Natural killer cell (primary cell): ENCODE measurements at regions not wholly inside any gene's neighbourhood (a gene's known extent, or its start where the extent isn't known, plus 50 kb on each side); places are given as distances from the start of the nearest gene placed in this dataset.

Experiments used
- ATAC-seq, 3 donors: fragments of 150-1000 bp in 2 of 3; fragments of 200-7000 bp in 1 of 3; cut with Tn5 transposase; 1 replicate in 1 of 3; 2 replicates in 2 of 3; pipeline ENCODE4 v1.10.0; 2021; ENCODE audit warnings: mild to moderate bottlenecking in 2 of 3, moderate library complexity in 2 of 3
- DNase-seq, 2 donors: peaks; one replicate each; pipeline versions ENCODE4 v3.0.0 to v3.0.0-alpha.2; 2013 to 2021; ENCODE audit warnings: mixed read lengths in 1 of 2
- H3K27ac ChIP-seq: one replicate; pipeline ENCODE4 v1.5.1; 2013; ENCODE audit warnings: mild to moderate bottlenecking, low read length
- H3K27me3 ChIP-seq: one replicate; pipeline ENCODE4 v1.6.1; 2013; ENCODE audit warnings: low read length; ENCODE audit not compliant: control insufficient read depth, insufficient read depth
- H3K36me3 ChIP-seq: one replicate; pipeline ENCODE4 v1.6.1; 2013; ENCODE audit warnings: low read length; ENCODE audit not compliant: control insufficient read depth, insufficient read depth
- H3K4me1 ChIP-seq: one replicate; pipeline ENCODE4 v1.6.1; 2013; ENCODE audit warnings: low read length; ENCODE audit not compliant: control insufficient read depth, insufficient read depth
- H3K4me3 ChIP-seq: one replicate; pipeline ENCODE4 v1.5.1; 2013; ENCODE audit warnings: low read length
- H3K9me3 ChIP-seq: one replicate; pipeline ENCODE4 v1.6.1; 2013; ENCODE audit warnings: low read length; ENCODE audit not compliant: control insufficient read depth, insufficient read depth
- H3K27ac Mint-ChIP-seq, 2 donors: one replicate each; pipeline ENCODE4 v1.8.0; 2022; ENCODE audit warnings: mild to moderate bottlenecking in 2 of 2, mixed read lengths in 2 of 2, moderate library complexity in 1 of 2
- H3K27me3 Mint-ChIP-seq, 2 donors: one replicate each; pipeline ENCODE4 v1.8.0; 2022; ENCODE audit warnings: low read depth in 2 of 2, mixed read lengths in 2 of 2
- H3K36me3 Mint-ChIP-seq: one replicate; pipeline ENCODE4 v1.8.0; 2022; ENCODE audit warnings: mixed read lengths
- H3K4me1 Mint-ChIP-seq, 2 donors: one replicate each; pipeline ENCODE4 v1.8.0; 2022; ENCODE audit warnings: mixed read lengths in 2 of 2
- H3K4me3 Mint-ChIP-seq: one replicate; pipeline ENCODE4 v1.8.0; 2022; ENCODE audit warnings: mild to moderate bottlenecking, moderate library complexity, mixed read lengths
- H3K9me3 Mint-ChIP-seq, 2 donors: one replicate each; pipeline ENCODE4 v1.8.0; 2022; ENCODE audit warnings: mixed read lengths in 2 of 2
- CTCF ChIP-seq: fragments of 200-600 bp; IDR thresholded peaks from one replicate; pipeline ENCODE4 v1.8.0; 2022; ENCODE audit warnings: antibody characterized with exemption
- WGBS: methylation state at CpG from one replicate; pipeline ENCODE4 v1.1.7; 2013; ENCODE audit warnings: missing lambda C conversion rate; ENCODE audit not compliant: insufficient coverage; 5-methylcytosine and 5-hydroxymethylcytosine counted together
- intact Hi-C: fragments of 100-400 bp; cut with micrococcal nuclease; formaldehyde crosslinking; loops from one replicate; pipeline ENCODE4 v1.14.2; 2022

GRCh38 chr1:201673915-201674314, 135.0 kb downstream of the NAV1 start:
- H3K27ac ChIP-seq: no peak overlapping the region
- no peak overlapping the region for H3K27ac Mint-ChIP-seq
- 78% methylated on average over 5 of the region's 5 CpGs for WGBS
- H3K27me3 Mint-ChIP-seq: peaks cover 7 to 8% of the 10 kb centered on the region in 2 donors
- DNase-seq (no peak), ATAC-seq (no peak)
- H3K4me3 ChIP-seq: no peak overlapping the region
- H3K4me1 Mint-ChIP-seq: peaks cover 0 to 5% of the 10 kb centered on the region in 2 donors
- H3K27me3 ChIP-seq: no peaks in the 10 kb centered on the region
- no peaks in the 10 kb centered on the region for H3K4me1 ChIP-seq
- no peak overlapping the region for H3K4me3 Mint-ChIP-seq
- H3K36me3 Mint-ChIP-seq: no peaks in the 10 kb centered on the region
- intact Hi-C loops: no loop called here
- no peaks in the 10 kb centered on the region for H3K36me3 ChIP-seq
- no peaks in the 10 kb centered on the region for H3K9me3 ChIP-seq
- H3K9me3 Mint-ChIP-seq: no peaks in the 10 kb centered on the region
- no peak for TF ChIP-seq CTCF

- no peaks in the 10 kb centered on the region for H3K36me3 Mint-ChIP-seq
- no peak for ATAC-seq
- H3K4me1 ChIP-seq: no peaks in the 10 kb centered on the region
Measured at GRCh38 chr1:201675143-201675542, 136.2 kb downstream of the NAV1 start.

GRCh38 chr1:201676197-201676596, 137.3 kb downstream of the NAV1 start:
- no peak overlapping the region for H3K27ac ChIP-seq
- Mint-ChIP-seq H3K36me3 (no peaks in the 10 kb centered on the region), H3K27ac (no peak overlapping the region), H3K4me1 (peaks cover 0 to 5% of the 10 kb centered on the region in 2 donors), H3K4me3 (no peak overlapping the region), H3K27me3 (peaks cover 8 to 12% of the 10 kb centered on the region in 2 donors), H3K9me3 (no peaks in the 10 kb centered on the region)
- H3K9me3 ChIP-seq: no peaks in the 10 kb centered on the region
- no peak overlapping the region for H3K4me3 ChIP-seq
- 17% methylated on average over 4 of the region's 4 CpGs for WGBS
- no peaks in the 10 kb centered on the region for H3K4me1 ChIP-seq
- TF ChIP-seq CTCF: no peak
- no peak for DNase-seq
- H3K27me3 ChIP-seq: no peaks in the 10 kb centered on the region
- intact Hi-C loops: no loop called here
- ATAC-seq: no peak
- H3K36me3 ChIP-seq: no peaks in the 10 kb centered on the region

More at GRCh38 chr1:201675143-201675542, 136.2 kb downstream of the NAV1 start:
- H3K4me3 Mint-ChIP-seq: no peak overlapping the region
- Histone ChIP-seq H3K27ac (no peak overlapping the region), H3K4me3 (no peak overlapping the region), H3K9me3 (no peaks in the 10 kb centered on the region), H3K27me3 (no peaks in the 10 kb centered on the region), H3K36me3 (no peaks in the 10 kb centered on the region)
- H3K27ac Mint-ChIP-seq: no peak overlapping the region
- no peak for DNase-seq
- peaks cover 0 to 5% of the 10 kb centered on the region in 2 donors for H3K4me1 Mint-ChIP-seq
- TF ChIP-seq CTCF: no peak
- intact Hi-C loops: no loop called here
- WGBS: 31% methylated on average over 5 of the region's 5 CpGs
- no peaks in the 10 kb centered on the region for H3K9me3 Mint-ChIP-seq
- peaks cover 3 to 12% of the 10 kb centered on the region in 2 donors for H3K27me3 Mint-ChIP-seq

GRCh38 chr1:201676641-201677040, 137.7 kb downstream of the NAV1 start:
- ATAC-seq (no peak), DNase-seq (no peak)
- no peaks in the 10 kb centered on the region for H3K4me1 ChIP-seq
- no peak overlapping the region for H3K4me3 Mint-ChIP-seq
- H3K27ac Mint-ChIP-seq: no peak overlapping the region
- H3K27ac ChIP-seq: no peak overlapping the region
- no peak for TF ChIP-seq CTCF
- intact Hi-C loops: no loop called here
- H3K27me3 ChIP-seq: no peaks in the 10 kb centered on the region
- H3K36me3 ChIP-seq: no peaks in the 10 kb centered on the region
- H3K9me3 Mint-ChIP-seq: no peaks in the 10 kb centered on the region
- peaks cover 0 to 5% of the 10 kb centered on the region in 2 donors for H3K4me1 Mint-ChIP-seq
- no peaks in the 10 kb centered on the region for H3K9me3 ChIP-seq
- peaks cover 8 to 12% of the 10 kb centered on the region in 2 donors for H3K27me3 Mint-ChIP-seq
- no peak overlapping the region for H3K4me3 ChIP-seq
- H3K36me3 Mint-ChIP-seq: no peaks in the 10 kb centered on the region
- 87% methylated on average over 4 of the region's 4 CpGs for WGBS
